Ovary (tissue), 7 donors: ENCODE measurements at regions not wholly inside any gene's neighbourhood (a gene's known extent, or its start where the extent isn't known, plus 50 kb on each side); places are given as distances from the start of the nearest gene placed in this dataset.
"Not testable (repeated sequence)": the region's sequence is repeated elsewhere in the genome, so short reads cannot be mapped to it uniquely, and the experiment has no call there.

Source experiments
- DNase-seq, 5 donors: peaks; one replicate each; pipeline ENCODE4 v3.0.0-alpha.2; 2019 to 2020
- H3K27ac ChIP-seq, 2 donors: fragments of 200-600 bp; one replicate each; pipeline versions ENCODE4 v1.5.1 to v1.8.0; 2019 to 2022
- H3K27me3 ChIP-seq: fragments of 200-600 bp; one replicate; pipeline ENCODE4 v1.8.0; 2022
- H3K36me3 ChIP-seq: fragments of 200-600 bp; sonication (generic); one replicate; pipeline ENCODE4 v1.5.1; 2019
- H3K4me1 ChIP-seq: one replicate; pipeline ENCODE4 v1.8.1; 2013; ENCODE audit warnings: mild to moderate bottlenecking, moderate library complexity; ENCODE audit not compliant: insufficient read depth
- H3K4me3 ChIP-seq: fragments of 200-600 bp; sonication (generic); one replicate; pipeline ENCODE4 v1.5.1; 2017
- H3K9me3 ChIP-seq, 2 donors: fragments of 200-600 bp in 1 of 2; sonication (generic) in 1 of 2; one replicate each; pipeline versions ENCODE4 v1.5.1 to v1.8.1; 2013 to 2019; ENCODE audit warnings: mild to moderate bottlenecking in 1 of 2, moderate library complexity in 1 of 2
- EP300 ChIP-seq: sonication (generic); formaldehyde crosslinking; IDR thresholded peaks from one replicate; pipeline ENCODE4 v1.6.1; 2017; ENCODE audit warnings: antibody characterized with exemption
- POLR2A ChIP-seq: fragments of 450-650 bp; IDR thresholded peaks from one replicate; pipeline ENCODE4 v1.6.1; 2017; ENCODE audit warnings: antibody characterized with exemption, mild to moderate bottlenecking, moderate library complexity
- WGBS, 3 donors: extraction: QIAGEN DNeasy Blood & Tissue Kit in 1 of 3; methylation state at CpG; one replicate each; pipeline versions ENCODE4 v1.1.5 to v1.1.7; 2013 to 2017; 5-methylcytosine and 5-hydroxymethylcytosine counted together
- intact Hi-C, 4 donors: fragments of 100-400 bp; cut with DNase I; formaldehyde crosslinking; loops; one replicate each; pipeline versions ENCODE4 v1.11.0 to v1.15.1; 2022 to 2023
- TF ChIP-seq, protein P1 (sequence below), 3 donors: fragments of 450-650 bp in 2 of 3; fragments of 200-600 bp in 1 of 3; IDR thresholded peaks; one replicate each; pipeline versions ENCODE4 v1.5.1 to v1.8.0; 2016 to 2022; ENCODE audit warnings: antibody characterized with exemption in 3 of 3, mild to moderate bottlenecking in 1 of 3
- donor health status: DM: no; HTN: no; CAD: no; lungs with moderate emphysema.
- donor health status: DM: no; HTN: no; CAD: no.
- donor health status: Bipolar disorder and iron deficiency.
- donor health status: DM: no; HTN: no; CAD: no.
- donor health status: DM: yes; HTN: yes; CAD: no.

DNA sequence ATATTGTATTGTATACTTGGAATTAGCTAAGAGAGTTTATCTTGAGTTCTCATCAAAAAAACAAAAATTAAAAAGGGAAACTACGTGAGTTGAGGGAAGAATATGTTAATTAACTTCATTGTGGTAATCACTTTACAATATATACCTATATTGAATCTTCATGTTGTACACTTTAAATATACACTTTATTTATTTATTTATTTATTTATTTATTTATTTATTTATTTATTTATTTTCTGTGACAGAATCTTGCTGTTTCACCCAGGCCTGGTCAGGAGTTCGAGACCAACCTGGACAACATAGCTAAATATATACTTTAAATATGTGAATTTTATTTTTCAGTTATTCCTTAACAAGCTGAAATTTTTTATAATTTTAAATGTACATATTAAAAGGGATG is 74.1 kb downstream of the VIP start:
- no peak overlapping the region for H3K4me3 ChIP-seq
- intact Hi-C loops, result no loop called here
- no peaks in the 10 kb centered on the region for H3K27me3 ChIP-seq
- no peak for DNase-seq
- no peaks in the 10 kb centered on the region for H3K9me3 ChIP-seq
- no peak overlapping the region for H3K27ac ChIP-seq
- TF ChIP-seq, protein P1, sequence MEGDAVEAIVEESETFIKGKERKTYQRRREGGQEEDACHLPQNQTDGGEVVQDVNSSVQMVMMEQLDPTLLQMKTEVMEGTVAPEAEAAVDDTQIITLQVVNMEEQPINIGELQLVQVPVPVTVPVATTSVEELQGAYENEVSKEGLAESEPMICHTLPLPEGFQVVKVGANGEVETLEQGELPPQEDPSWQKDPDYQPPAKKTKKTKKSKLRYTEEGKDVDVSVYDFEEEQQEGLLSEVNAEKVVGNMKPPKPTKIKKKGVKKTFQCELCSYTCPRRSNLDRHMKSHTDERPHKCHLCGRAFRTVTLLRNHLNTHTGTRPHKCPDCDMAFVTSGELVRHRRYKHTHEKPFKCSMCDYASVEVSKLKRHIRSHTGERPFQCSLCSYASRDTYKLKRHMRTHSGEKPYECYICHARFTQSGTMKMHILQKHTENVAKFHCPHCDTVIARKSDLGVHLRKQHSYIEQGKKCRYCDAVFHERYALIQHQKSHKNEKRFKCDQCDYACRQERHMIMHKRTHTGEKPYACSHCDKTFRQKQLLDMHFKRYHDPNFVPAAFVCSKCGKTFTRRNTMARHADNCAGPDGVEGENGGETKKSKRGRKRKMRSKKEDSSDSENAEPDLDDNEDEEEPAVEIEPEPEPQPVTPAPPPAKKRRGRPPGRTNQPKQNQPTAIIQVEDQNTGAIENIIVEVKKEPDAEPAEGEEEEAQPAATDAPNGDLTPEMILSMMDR (IDR thresholded peaks at IDR 0.05), result no peak
- TF ChIP-seq EP300 (no peak), POLR2A (no peak)
- WGBS, 3 donors, result 88 to 91% (median 91%) methylated on average over 2 of the region's 2 CpGs
- no peaks in the 10 kb centered on the region for H3K36me3 ChIP-seq
- no peaks in the 10 kb centered on the region for H3K4me1 ChIP-seq

DNA sequence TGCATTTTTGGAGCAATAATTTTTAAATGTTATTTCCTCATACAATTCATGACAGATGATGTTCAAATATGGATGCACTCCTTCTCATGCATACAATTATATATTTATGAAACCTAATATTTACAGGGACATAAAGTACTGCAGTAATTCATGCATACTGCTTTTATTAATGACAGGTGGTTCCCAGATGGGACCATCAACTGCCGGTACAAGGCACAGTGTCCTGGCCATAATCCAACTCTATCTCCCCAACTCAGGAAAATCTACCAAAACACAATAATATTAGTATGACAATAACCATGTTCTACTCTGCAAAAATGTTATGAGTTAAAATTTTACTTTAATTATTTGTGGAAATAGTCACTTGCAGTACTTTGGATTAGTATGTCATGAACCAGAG is 77.8 kb downstream of the VIP start:
- no peaks in the 10 kb centered on the region for H3K27me3 ChIP-seq
- 6 to 10% (median 8%) methylated on average over 1 of the region's 1 CpG for WGBS, 3 donors
- no peaks in the 10 kb centered on the region for H3K36me3 ChIP-seq
- H3K27ac ChIP-seq, result no peak overlapping the region
- DNase-seq, result no peak
- intact Hi-C loops, result no loop called here
- H3K4me3 ChIP-seq, result no peak overlapping the region
- H3K4me1 ChIP-seq, result no peaks in the 10 kb centered on the region
- TF ChIP-seq, protein P1 (IDR thresholded peaks at IDR 0.05), result no peak
- no peak for TF ChIP-seq POLR2A
- TF ChIP-seq EP300, result no peak
- H3K9me3 ChIP-seq, result no peaks in the 10 kb centered on the region

DNA sequence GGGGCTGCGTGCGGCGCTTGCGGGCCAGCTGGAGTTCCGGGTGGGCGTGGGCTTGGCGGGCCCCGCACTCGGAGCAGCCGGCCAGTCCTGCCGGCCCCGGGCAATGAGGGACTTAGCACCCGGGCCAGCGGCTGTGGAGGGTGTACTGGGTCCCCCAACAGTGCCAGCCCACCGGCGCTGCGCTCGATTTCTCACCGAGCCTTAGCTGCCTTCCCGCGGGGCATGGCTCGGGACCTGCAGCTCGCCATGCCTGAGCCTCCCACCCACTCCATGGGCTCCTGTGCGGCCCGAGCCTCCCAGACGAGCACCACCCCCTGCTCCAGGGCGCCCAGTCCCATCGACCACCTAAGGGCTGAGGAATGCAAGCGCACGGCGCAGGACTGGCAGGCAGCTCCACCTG is 83.8 kb downstream of the VIP start:
- H3K36me3 ChIP-seq, H3K4me1 ChIP-seq, DNase-seq, intact Hi-C loops, H3K9me3 ChIP-seq, H3K27me3 ChIP-seq, H3K27ac ChIP-seq, H3K4me3 ChIP-seq: not testable (repeated sequence)
- WGBS, 3 donors, result 93 to 97% (median 95%) methylated on average over 20 to 31 of the region's 31 CpGs

DNA sequence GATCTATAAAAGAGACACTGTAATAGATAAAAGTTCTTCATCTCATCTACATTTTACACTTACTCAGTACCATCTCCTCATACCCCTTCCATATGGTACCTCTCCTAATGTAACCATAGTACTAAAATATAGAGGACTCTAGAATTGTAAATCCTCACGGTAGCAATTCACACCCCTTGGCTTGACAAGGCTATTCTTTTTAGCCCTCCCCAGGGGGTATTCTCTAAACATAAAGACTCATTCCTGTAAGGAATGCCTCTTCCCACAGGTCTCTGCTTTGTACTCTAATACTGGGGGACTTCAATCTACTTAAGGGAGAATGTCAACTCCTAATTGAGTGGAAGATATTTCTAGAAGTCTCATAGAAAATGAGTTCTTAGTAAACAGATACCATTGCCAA is 85.9 kb downstream of the VIP start:
- Histone ChIP-seq H3K9me3 (no peaks in the 10 kb centered on the region), H3K36me3 (no peaks in the 10 kb centered on the region), H3K27ac (no peak overlapping the region), H3K4me1 (no peaks in the 10 kb centered on the region), H3K27me3 (no peaks in the 10 kb centered on the region), H3K4me3 (no peak overlapping the region)
- TF ChIP-seq POLR2A, result no peak
- TF ChIP-seq, protein P1 (IDR thresholded peaks at IDR 0.05), result no peak
- TF ChIP-seq EP300, result no peak
- DNase-seq, result no peak
- 14 to 33% (median 21%) methylated on average over 1 of the region's 1 CpG for whole genome bisulfite sequencing, 3 donors
- intact Hi-C loops, result no loop called here

DNA sequence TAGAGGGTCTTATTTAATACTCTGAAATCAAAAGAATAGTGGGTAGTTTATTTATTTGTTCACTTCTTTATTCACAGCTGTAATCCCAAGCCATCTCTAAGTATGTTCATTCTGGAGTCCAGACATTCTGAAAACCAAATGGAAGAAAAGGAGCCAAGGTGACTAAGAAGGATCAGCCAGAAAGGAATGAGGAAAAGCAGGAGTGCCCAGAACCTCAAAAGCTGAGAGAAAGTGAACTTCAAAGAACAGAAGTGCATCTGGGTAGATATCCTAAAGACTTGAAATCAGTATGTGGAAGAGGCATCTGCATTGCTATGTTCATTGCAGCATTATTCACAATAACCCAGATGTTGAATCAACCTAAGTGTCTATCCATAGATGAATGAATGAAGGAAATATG is 94.8 kb downstream of the VIP start:
- Histone ChIP-seq H3K27me3 (no peaks in the 10 kb centered on the region), H3K9me3 (no peaks in the 10 kb centered on the region), H3K27ac (no peak overlapping the region), H3K4me3 (no peak overlapping the region), H3K36me3 (no peaks in the 10 kb centered on the region), H3K4me1 (no peaks in the 10 kb centered on the region)
- DNase-seq, result no peak
- intact Hi-C loops, result no loop called here
- TF ChIP-seq, protein P1 (IDR thresholded peaks at IDR 0.05), result no peak
- no peak for TF ChIP-seq POLR2A
- TF ChIP-seq EP300, result no peak
